ENCODE measurements at regions not wholly inside any gene's neighbourhood (a gene's known extent, or its start where the extent isn't known, plus 50 kb on each side); places are given as distances from the start of the nearest gene placed in this dataset.

GRCh38 chr6:133046576-133046975 is 194.6 kb upstream of the EYA4 start:
- TF ChIP-seq, protein P1, sequence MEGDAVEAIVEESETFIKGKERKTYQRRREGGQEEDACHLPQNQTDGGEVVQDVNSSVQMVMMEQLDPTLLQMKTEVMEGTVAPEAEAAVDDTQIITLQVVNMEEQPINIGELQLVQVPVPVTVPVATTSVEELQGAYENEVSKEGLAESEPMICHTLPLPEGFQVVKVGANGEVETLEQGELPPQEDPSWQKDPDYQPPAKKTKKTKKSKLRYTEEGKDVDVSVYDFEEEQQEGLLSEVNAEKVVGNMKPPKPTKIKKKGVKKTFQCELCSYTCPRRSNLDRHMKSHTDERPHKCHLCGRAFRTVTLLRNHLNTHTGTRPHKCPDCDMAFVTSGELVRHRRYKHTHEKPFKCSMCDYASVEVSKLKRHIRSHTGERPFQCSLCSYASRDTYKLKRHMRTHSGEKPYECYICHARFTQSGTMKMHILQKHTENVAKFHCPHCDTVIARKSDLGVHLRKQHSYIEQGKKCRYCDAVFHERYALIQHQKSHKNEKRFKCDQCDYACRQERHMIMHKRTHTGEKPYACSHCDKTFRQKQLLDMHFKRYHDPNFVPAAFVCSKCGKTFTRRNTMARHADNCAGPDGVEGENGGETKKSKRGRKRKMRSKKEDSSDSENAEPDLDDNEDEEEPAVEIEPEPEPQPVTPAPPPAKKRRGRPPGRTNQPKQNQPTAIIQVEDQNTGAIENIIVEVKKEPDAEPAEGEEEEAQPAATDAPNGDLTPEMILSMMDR (IDR thresholded peaks at IDR 0.05), result no peak
- no peak for TF ChIP-seq ZFX (IDR thresholded peaks at IDR 0.05; ENCODE audit: borderline replicate concordance)

DNA sequence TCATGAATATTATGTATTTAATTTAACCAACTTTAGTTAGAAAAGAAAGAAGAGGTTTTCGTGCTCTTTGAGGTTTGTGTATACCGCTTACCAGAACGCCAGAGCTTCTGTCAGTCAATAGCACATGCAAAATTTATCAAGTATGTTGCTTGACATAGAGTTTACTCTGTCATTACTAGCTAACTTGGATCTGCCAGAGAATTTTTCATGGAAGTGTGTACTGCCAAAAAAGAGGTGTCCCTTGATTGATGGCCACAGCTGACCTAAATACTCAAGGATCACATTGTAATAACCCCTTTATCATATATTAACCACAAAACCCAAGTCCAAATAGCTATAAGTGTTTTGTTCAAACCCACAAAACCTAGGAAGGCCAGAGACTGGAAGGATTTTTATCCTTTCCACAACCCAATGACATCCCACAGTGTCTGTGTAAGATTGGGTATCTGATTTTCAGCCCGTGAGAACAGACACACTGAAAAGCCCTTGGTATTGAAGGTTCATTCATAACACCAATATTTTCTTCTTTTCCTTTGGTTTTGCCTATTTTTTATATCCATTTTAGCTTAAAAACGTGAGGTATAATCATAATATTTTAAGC is 194.0 kb upstream of the EYA4 start:
- H3K27ac ChIP-seq, result no peak overlapping the region
- TF ChIP-seq, protein P1 (IDR thresholded peaks at IDR 0.05), result no peak
- no peak for TF ChIP-seq ZFX (IDR thresholded peaks at IDR 0.05; ENCODE audit: borderline replicate concordance)

More at GRCh38 chr6:133046576-133046975, 194.6 kb upstream of the EYA4 start:
- no peak overlapping the region for H3K27ac ChIP-seq

DNA sequence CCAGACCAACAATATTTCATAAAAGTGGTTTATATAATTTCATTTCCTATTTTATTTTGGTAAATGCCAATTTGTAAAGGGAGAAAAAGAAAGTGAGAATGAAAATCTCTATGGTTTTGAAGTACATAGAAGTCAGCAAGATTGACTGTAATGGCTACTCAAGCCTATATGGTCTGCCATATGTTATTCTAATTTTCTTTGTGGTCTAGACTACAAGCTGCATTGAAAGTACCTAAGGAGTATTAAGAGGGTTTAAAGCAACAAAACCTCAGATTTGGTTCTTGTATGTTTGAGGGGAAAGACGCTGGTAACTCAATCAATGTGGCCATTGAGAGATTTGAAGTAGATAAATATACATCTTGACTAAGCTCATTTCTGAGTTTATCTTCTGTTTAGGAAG is 193.5 kb upstream of the EYA4 start:
- no peak overlapping the region for H3K27ac ChIP-seq
- TF ChIP-seq ZFX (IDR thresholded peaks at IDR 0.05; ENCODE audit: borderline replicate concordance), result no peak
- TF ChIP-seq, protein P1 (IDR thresholded peaks at IDR 0.05), result no peak

GRCh38 chr6:133051240-133051639 is 189.9 kb upstream of the EYA4 start:
- no peak for TF ChIP-seq ZFX (IDR thresholded peaks at IDR 0.05; ENCODE audit: borderline replicate concordance)
- TF ChIP-seq, protein P1 (IDR thresholded peaks at IDR 0.05), result no peak
- H3K27ac ChIP-seq, result no peak overlapping the region

GRCh38 chr6:133052465-133052864 is 188.7 kb upstream of the EYA4 start:
- H3K27ac ChIP-seq, result no peak overlapping the region
- TF ChIP-seq, protein P1 (IDR thresholded peaks at IDR 0.05), result no peak
- no peak for TF ChIP-seq ZFX (IDR thresholded peaks at IDR 0.05; ENCODE audit: borderline replicate concordance)

GRCh38 chr6:133055441-133055966 is 185.7 kb upstream of the EYA4 start:
- no peak overlapping the region for H3K27ac ChIP-seq
- no peak for TF ChIP-seq ZFX (IDR thresholded peaks at IDR 0.05; ENCODE audit: borderline replicate concordance)
- TF ChIP-seq, protein P1 (IDR thresholded peaks at IDR 0.05), result no peak

DNA sequence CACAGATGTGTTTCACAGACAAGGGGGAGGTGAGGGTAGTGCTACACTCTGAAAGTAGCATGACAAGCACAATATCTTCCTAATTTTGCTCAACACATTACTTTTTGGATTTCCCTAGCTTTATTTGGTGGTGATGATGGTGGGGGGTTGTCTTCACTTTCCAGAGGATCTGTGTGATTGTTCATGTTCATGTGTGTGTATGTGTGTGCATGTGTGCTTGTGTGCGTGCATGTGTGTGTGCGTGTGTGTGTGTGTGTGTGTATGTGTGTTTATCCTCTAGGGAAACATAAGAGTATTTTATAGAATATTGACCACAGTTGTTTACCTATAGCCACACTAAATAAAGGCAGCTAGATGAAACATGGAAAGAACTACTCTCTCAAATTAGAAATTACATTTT is 183.8 kb upstream of the EYA4 start:
- TF ChIP-seq ZFX (IDR thresholded peaks at IDR 0.05; ENCODE audit: borderline replicate concordance), result no peak
- TF ChIP-seq, protein P1 (IDR thresholded peaks at IDR 0.05), result no peak

More for the DNA sequence above, 183.8 kb upstream of the EYA4 start:
- no peak overlapping the region for H3K27ac ChIP-seq

All from 22Rv1 (cell line).